ENCODE measurements at regions not wholly inside any gene's neighbourhood (a gene's known extent, or its start where the extent isn't known, plus 50 kb on each side); places are given as distances from the start of the nearest gene placed in this dataset.

DNA sequence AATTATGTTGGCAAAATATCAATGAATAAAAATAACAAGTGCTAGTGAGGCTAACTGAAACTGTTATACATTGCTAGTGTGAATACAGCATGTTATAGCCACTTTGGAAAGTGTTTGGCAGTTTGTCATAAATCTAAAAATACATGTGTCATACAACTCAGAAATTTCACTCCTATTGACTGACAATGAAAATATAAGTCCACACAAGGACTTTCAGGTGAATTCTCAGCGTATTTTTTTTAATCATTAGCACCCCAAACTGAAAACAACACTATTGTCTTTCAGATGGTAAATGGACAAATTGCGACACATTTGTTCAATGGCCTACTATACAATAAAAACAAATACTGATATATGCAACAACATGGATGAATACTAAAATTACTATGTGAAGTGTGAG, 884.8 kb downstream of the TRIB2 start:
- Histone ChIP-seq H3K4me2 (ENCODE audit: low read depth, low read length, poor library complexity, severe bottlenecking) (no peak overlapping the region), H3K4me3 (ENCODE audit: insufficient read depth, low read length, poor library complexity, severe bottlenecking) (no peak overlapping the region), H3K9me2 (replicated peaks; ENCODE audit: insufficient read depth, low read length) (0 out of 2 replicates have a peak, but pooled peaks cover 3% of the 10 kb centered on the region), H3F3A (ENCODE audit: insufficient read depth) (no peaks in the 10 kb centered on the region), H3K79me2 (ENCODE audit: insufficient read depth, low read length) (no peaks in the 10 kb centered on the region), H3K36me3 (ENCODE audit: low read length) (no peaks in the 10 kb centered on the region), H3K9me3 (ENCODE audit: insufficient read depth, low read length) (no peaks in the 10 kb centered on the region), H4K20me1 (ENCODE audit: low read depth, low read length) (no peaks in the 10 kb centered on the region), H3K27ac (ENCODE audit: low read depth, low read length) (no peak overlapping the region), H2AFZ (ENCODE audit: low read depth, low read length, severe bottlenecking) (no peak overlapping the region), H3K9ac (ENCODE audit: low read length) (no peak overlapping the region), H3K27me3 (ENCODE audit: low read length) (no peaks in the 10 kb centered on the region)
- TF ChIP-seq, protein P1, sequence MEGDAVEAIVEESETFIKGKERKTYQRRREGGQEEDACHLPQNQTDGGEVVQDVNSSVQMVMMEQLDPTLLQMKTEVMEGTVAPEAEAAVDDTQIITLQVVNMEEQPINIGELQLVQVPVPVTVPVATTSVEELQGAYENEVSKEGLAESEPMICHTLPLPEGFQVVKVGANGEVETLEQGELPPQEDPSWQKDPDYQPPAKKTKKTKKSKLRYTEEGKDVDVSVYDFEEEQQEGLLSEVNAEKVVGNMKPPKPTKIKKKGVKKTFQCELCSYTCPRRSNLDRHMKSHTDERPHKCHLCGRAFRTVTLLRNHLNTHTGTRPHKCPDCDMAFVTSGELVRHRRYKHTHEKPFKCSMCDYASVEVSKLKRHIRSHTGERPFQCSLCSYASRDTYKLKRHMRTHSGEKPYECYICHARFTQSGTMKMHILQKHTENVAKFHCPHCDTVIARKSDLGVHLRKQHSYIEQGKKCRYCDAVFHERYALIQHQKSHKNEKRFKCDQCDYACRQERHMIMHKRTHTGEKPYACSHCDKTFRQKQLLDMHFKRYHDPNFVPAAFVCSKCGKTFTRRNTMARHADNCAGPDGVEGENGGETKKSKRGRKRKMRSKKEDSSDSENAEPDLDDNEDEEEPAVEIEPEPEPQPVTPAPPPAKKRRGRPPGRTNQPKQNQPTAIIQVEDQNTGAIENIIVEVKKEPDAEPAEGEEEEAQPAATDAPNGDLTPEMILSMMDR (IDR thresholded peaks at IDR 0.05; ENCODE audit: insufficient read depth, low read length, poor library complexity, severe bottlenecking) = no peak
- no peak for TF ChIP-seq EZH2phosphoT487 (conservative IDR thresholded peaks at IDR 0.05; ENCODE audit: low read length)

DNA sequence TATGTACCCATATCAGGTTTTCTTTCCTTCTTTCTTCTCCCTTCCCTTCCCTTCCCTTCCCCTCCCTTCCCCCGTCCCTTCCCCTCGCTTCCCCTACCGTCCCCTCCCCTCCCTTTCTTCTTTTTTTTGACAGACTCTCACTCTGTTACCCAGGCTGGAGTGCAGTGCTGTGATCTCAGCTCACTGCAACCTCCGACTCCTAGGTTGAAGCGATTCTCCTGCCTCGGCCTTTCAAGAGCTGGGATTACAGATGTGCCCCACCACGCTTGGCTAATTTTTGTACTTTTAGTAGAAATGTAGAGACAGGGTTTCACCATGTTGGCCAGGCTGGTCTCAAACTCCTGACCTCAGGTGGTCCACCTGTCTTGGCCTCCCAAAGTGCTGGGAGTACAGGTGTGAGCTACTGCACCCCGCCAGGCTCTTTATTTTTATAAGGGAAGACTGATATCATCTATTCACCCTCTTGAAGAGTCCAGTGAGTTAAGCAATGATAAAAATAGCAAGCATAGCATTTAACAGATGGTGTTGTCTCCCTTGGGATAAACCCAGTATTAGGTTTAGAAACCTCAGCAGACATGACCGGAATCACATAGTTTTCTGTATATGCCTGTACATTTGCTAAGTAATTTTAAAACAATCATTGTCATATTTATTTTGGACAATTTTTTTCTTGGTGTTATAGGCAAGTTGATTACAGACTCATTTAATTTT, 888.4 kb downstream of the TRIB2 start:
- Histone ChIP-seq H3K9me3 (ENCODE audit: insufficient read depth, low read length) (no peaks in the 10 kb centered on the region), H3K4me2 (ENCODE audit: low read depth, low read length, poor library complexity, severe bottlenecking) (no peak overlapping the region)

DNA sequence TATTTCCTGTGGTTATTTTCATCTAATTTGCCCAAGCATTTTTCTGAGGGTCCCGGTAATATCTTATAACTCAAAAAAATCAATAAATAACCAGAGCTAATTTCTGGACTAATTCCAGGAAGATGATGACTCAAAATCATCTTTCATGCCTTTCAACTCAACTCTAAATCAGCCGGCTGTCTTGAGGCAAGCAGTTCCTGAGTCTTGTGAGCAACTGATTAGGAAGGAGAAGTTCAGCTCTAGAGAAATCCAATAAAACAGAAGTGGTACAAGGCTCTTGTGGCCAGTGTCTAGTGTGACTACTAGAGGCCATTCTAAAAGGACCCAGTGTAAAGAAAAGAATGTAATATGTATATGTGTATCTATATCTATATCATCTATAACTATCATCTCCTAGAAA, 890.4 kb downstream of the TRIB2 start:
- Histone ChIP-seq H2AFZ (ENCODE audit: low read depth, low read length, severe bottlenecking) (no peak overlapping the region), H4K20me1 (ENCODE audit: low read depth, low read length) (no peaks in the 10 kb centered on the region), H3K9me3 (ENCODE audit: insufficient read depth, low read length) (no peaks in the 10 kb centered on the region), H3K79me2 (ENCODE audit: insufficient read depth, low read length) (no peaks in the 10 kb centered on the region), H3K4me2 (ENCODE audit: low read depth, low read length, poor library complexity, severe bottlenecking) (no peak overlapping the region), H3F3A (ENCODE audit: insufficient read depth) (no peaks in the 10 kb centered on the region), H3K27me3 (ENCODE audit: low read length) (no peaks in the 10 kb centered on the region), H3K9ac (ENCODE audit: low read length) (no peak overlapping the region), H3K27ac (ENCODE audit: low read depth, low read length) (no peak overlapping the region), H3K4me3 (ENCODE audit: insufficient read depth, low read length, poor library complexity, severe bottlenecking) (no peak overlapping the region), H3K36me3 (ENCODE audit: low read length) (no peaks in the 10 kb centered on the region), H3K9me2 (replicated peaks; ENCODE audit: insufficient read depth, low read length) (no peaks in the 10 kb centered on the region)
- no peak for TF ChIP-seq EZH2phosphoT487 (conservative IDR thresholded peaks at IDR 0.05; ENCODE audit: low read length)

More for the DNA sequence above, 888.4 kb downstream of the TRIB2 start:
- Histone ChIP-seq H3K9me2 (replicated peaks; ENCODE audit: insufficient read depth, low read length) (0 out of 2 replicates have a peak, but pooled peaks cover 3% of the 10 kb centered on the region), H3K27me3 (ENCODE audit: low read length) (no peaks in the 10 kb centered on the region), H3K36me3 (ENCODE audit: low read length) (no peaks in the 10 kb centered on the region), H3K79me2 (ENCODE audit: insufficient read depth, low read length) (no peaks in the 10 kb centered on the region), H3K9ac (ENCODE audit: low read length) (no peak overlapping the region), H3K27ac (ENCODE audit: low read depth, low read length) (no peak overlapping the region), H2AFZ (ENCODE audit: low read depth, low read length, severe bottlenecking) (no peak overlapping the region), H3K4me3 (ENCODE audit: insufficient read depth, low read length, poor library complexity, severe bottlenecking) (no peak overlapping the region), H3F3A (ENCODE audit: insufficient read depth) (no peaks in the 10 kb centered on the region), H4K20me1 (ENCODE audit: low read depth, low read length) (no peaks in the 10 kb centered on the region)
- TF ChIP-seq EZH2phosphoT487 (conservative IDR thresholded peaks at IDR 0.05; ENCODE audit: low read length) = no peak
- TF ChIP-seq, protein P1 (IDR thresholded peaks at IDR 0.05; ENCODE audit: insufficient read depth, low read length, poor library complexity, severe bottlenecking) = no peak

- Histone ChIP-seq H3K9me3 (ENCODE audit: insufficient read depth, low read length) (peaks cover 7% of the 10 kb centered on the region; the same call in 1 of the 2 replicates), H4K20me1 (ENCODE audit: low read depth, low read length) (no peaks in the 10 kb centered on the region), H3K27me3 (ENCODE audit: low read length) (no peaks in the 10 kb centered on the region), H2AFZ (ENCODE audit: low read depth, low read length, severe bottlenecking) (no peak overlapping the region), H3K36me3 (ENCODE audit: low read length) (no peaks in the 10 kb centered on the region), H3K79me2 (ENCODE audit: insufficient read depth, low read length) (no peaks in the 10 kb centered on the region), H3K4me2 (ENCODE audit: low read depth, low read length, poor library complexity, severe bottlenecking) (no peak overlapping the region), H3K27ac (ENCODE audit: low read depth, low read length) (no peak overlapping the region), H3K4me3 (ENCODE audit: insufficient read depth, low read length, poor library complexity, severe bottlenecking) (no peak overlapping the region), H3F3A (ENCODE audit: insufficient read depth) (no peaks in the 10 kb centered on the region), H3K9ac (ENCODE audit: low read length) (no peak overlapping the region), H3K9me2 (replicated peaks; ENCODE audit: insufficient read depth, low read length) (no peaks in the 10 kb centered on the region)
- no peak for TF ChIP-seq EZH2phosphoT487 (conservative IDR thresholded peaks at IDR 0.05; ENCODE audit: low read length)
- TF ChIP-seq, protein P1 (IDR thresholded peaks at IDR 0.05; ENCODE audit: insufficient read depth, low read length, poor library complexity, severe bottlenecking) = no peak
These were observed 895.2 kb downstream of the TRIB2 start for GRCh38 chr2:13611939-13612338.
